IPS-18a (cell line): ENCODE measurements at regions not wholly inside any gene's neighbourhood (a gene's known extent, or its start where the extent isn't known, plus 50 kb on each side); places are given as distances from the start of the nearest gene placed in this dataset.

ENCODE experiments used
- H3K27ac ChIP-seq: one replicate; pipeline ENCODE4 v1.5.1; 2013; ENCODE audit warnings: low read length
- H3K27me3 ChIP-seq: one replicate; pipeline ENCODE4 v1.6.1; 2013; ENCODE audit warnings: mild to moderate bottlenecking, low read length; ENCODE audit not compliant: control insufficient read depth, insufficient read depth
- H3K36me3 ChIP-seq: one replicate; pipeline ENCODE4 v1.6.1; 2013; ENCODE audit warnings: low read depth, low read length; ENCODE audit not compliant: control insufficient read depth
- H3K4me1 ChIP-seq: one replicate; pipeline ENCODE4 v1.6.1; 2013; ENCODE audit warnings: low read depth, low read length; ENCODE audit not compliant: control insufficient read depth
- H3K4me3 ChIP-seq: one replicate; pipeline ENCODE4 v1.5.1; 2013; ENCODE audit warnings: low read length
- H3K9ac ChIP-seq: one replicate; pipeline ENCODE4 v1.6.1; 2013; ENCODE audit warnings: mild to moderate bottlenecking, low read length, moderate library complexity
- H3K9me3 ChIP-seq: one replicate; pipeline ENCODE4 v1.6.1; 2013; ENCODE audit warnings: low read depth, low read length; ENCODE audit not compliant: control insufficient read depth

GRCh38 chr2:66729416-66730330 is 294.7 kb downstream of the MEIS1 start:
- no peaks in the 10 kb centered on the region for H3K36me3 ChIP-seq
- no peaks in the 10 kb centered on the region for H3K27me3 ChIP-seq
- no peak overlapping the region for H3K4me3 ChIP-seq
- H3K27ac ChIP-seq: no peak overlapping the region
- peaks cover 6% of the 10 kb centered on the region for H3K4me1 ChIP-seq
- no peak overlapping the region for H3K9ac ChIP-seq
- no peaks in the 10 kb centered on the region for H3K9me3 ChIP-seq

DNA sequence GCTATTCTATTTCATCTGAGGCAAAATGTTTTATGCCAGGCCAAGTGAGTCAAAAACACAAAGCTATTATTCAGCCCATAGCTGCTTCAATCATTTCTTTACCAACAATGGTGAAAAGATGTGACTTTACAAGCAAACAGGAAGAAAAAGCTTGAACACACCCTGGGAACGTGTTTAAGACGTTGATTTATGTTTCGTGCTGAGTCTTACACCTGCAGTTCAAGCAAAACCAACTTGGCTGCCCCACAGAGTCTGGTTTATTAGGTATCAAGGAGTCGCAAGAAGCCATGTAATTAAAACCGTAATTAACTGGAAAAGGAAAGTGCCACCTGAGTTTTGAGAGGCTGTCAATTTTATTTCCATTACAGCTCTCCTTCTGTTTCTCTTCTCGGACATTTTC is 295.5 kb downstream of the MEIS1 start:
- Histone ChIP-seq H3K36me3 (no peaks in the 10 kb centered on the region), H3K9ac (no peak overlapping the region), H3K4me1 (peaks cover 6% of the 10 kb centered on the region), H3K4me3 (no peak overlapping the region), H3K27me3 (no peaks in the 10 kb centered on the region), H3K9me3 (no peaks in the 10 kb centered on the region), H3K27ac (no peak overlapping the region)

DNA sequence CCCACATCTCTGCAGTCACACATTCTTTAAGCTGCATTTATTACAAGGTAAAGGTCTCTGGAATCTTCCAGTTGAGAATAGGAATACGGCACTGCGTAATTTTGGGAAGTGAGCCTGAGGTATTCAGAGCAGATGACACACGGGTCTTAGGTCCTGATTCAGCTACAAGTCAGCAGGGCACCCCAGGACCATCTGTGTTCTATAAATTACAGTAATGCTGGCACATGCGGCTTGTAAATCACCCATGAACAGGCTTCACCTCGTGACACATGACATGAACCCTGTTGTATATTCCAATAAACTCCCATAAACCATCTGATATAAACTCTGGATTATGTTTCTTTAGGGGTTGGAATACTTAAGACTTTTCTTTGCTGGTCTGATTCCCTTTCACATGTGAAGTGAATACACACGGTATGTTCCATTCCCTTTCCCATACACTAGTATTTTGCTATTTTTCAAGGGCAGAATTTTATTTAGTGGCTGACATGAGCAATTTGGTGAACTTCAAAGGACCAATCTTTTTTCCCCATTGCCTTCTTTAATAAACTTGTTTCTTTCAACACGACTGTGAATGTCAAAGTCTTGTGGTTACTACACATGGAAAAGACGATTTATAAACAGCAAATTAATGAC is 298.6 kb downstream of the MEIS1 start:
- Histone ChIP-seq H3K27ac (no peak overlapping the region), H3K27me3 (no peaks in the 10 kb centered on the region), H3K4me1 (peaks cover 4% of the 10 kb centered on the region), H3K36me3 (no peaks in the 10 kb centered on the region), H3K9me3 (no peaks in the 10 kb centered on the region), H3K9ac (no peak overlapping the region), H3K4me3 (no peak overlapping the region)

- Histone ChIP-seq H3K27me3 (no peaks in the 10 kb centered on the region), H3K9ac (no peak overlapping the region), H3K4me1 (no peaks in the 10 kb centered on the region), H3K27ac (no peak overlapping the region), H3K36me3 (no peaks in the 10 kb centered on the region), H3K4me3 (no peak overlapping the region), H3K9me3 (no peaks in the 10 kb centered on the region)
Observed at GRCh38 chr2:66748939-66749338, 314.0 kb downstream of the MEIS1 start.

GRCh38 chr2:66749566-66749965 is 314.6 kb downstream of the MEIS1 start:
- no peak overlapping the region for H3K27ac ChIP-seq
- no peaks in the 10 kb centered on the region for H3K36me3 ChIP-seq
- H3K27me3 ChIP-seq: no peaks in the 10 kb centered on the region
- no peak overlapping the region for H3K9ac ChIP-seq
- no peaks in the 10 kb centered on the region for H3K4me1 ChIP-seq
- no peaks in the 10 kb centered on the region for H3K9me3 ChIP-seq
- no peak overlapping the region for H3K4me3 ChIP-seq

GRCh38 chr2:66753257-66753656 is 318.3 kb downstream of the MEIS1 start:
- Histone ChIP-seq H3K9ac (no peak overlapping the region), H3K9me3 (no peaks in the 10 kb centered on the region), H3K4me3 (no peak overlapping the region), H3K4me1 (no peaks in the 10 kb centered on the region), H3K27me3 (no peaks in the 10 kb centered on the region), H3K36me3 (no peaks in the 10 kb centered on the region), H3K27ac (no peak overlapping the region)

GRCh38 chr2:66753660-66754059 is 318.7 kb downstream of the MEIS1 start:
- H3K4me1 ChIP-seq: no peaks in the 10 kb centered on the region
- H3K27me3 ChIP-seq: no peaks in the 10 kb centered on the region
- no peaks in the 10 kb centered on the region for H3K9me3 ChIP-seq
- H3K9ac ChIP-seq: no peak overlapping the region
- H3K36me3 ChIP-seq: no peaks in the 10 kb centered on the region
- H3K27ac ChIP-seq: no peak overlapping the region
- no peak overlapping the region for H3K4me3 ChIP-seq

- Histone ChIP-seq H3K27me3 (no peaks in the 10 kb centered on the region), H3K4me1 (no peaks in the 10 kb centered on the region), H3K4me3 (no peak overlapping the region), H3K36me3 (no peaks in the 10 kb centered on the region), H3K27ac (no peak overlapping the region), H3K9me3 (no peaks in the 10 kb centered on the region), H3K9ac (no peak overlapping the region)
Observed at GRCh38 chr2:66755974-66756373, 321.0 kb downstream of the MEIS1 start.

DNA sequence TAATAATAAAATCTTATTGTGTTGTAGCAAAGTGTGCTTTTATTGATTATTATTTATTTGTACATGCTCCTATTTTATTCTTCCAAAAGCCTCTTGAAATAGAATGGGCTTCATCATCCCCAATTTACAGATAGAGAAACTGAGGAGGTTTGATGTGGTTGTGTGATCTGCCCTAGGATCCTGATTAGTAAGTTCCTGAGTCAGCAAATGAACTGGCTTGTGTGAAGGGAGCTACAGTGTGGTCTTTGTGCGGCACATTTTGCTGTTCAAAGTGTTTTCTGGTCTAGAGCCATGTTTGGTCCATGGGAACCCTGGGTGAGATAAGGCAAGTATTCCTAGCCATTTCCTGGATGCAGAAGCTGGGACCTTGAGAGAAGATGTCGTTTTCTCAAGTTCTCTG is 326.9 kb downstream of the MEIS1 start:
- H3K9ac ChIP-seq: no peak overlapping the region
- no peaks in the 10 kb centered on the region for H3K4me1 ChIP-seq
- no peak overlapping the region for H3K4me3 ChIP-seq
- no peaks in the 10 kb centered on the region for H3K27me3 ChIP-seq
- H3K27ac ChIP-seq: no peak overlapping the region
- H3K36me3 ChIP-seq: no peaks in the 10 kb centered on the region
- H3K9me3 ChIP-seq: no peaks in the 10 kb centered on the region

DNA sequence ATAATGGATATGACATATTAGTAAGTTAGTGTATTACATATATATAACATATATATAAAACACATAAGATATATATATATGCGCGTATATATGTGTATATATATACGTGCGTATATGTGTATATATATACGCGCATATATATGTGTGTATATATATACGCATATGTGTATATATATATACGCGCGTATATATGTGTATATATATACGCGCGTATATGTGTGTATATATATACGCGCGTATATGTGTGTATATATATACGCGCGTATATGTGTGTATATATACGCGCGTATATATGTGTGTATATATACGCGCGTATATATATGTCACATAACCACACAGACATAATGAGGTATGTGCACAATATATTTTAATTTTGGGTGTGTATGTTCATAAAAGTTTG is 327.8 kb downstream of the MEIS1 start:
- Histone ChIP-seq H3K27me3 (no peaks in the 10 kb centered on the region), H3K9me3 (no peaks in the 10 kb centered on the region)

GRCh38 chr2:66766582-66766981 is 331.7 kb downstream of the MEIS1 start:
- H3K4me1 ChIP-seq: no peaks in the 10 kb centered on the region
- H3K4me3 ChIP-seq: no peak overlapping the region
- H3K9me3 ChIP-seq: no peaks in the 10 kb centered on the region
- H3K9ac ChIP-seq: no peak overlapping the region
- no peaks in the 10 kb centered on the region for H3K36me3 ChIP-seq
- no peaks in the 10 kb centered on the region for H3K27me3 ChIP-seq
- no peak overlapping the region for H3K27ac ChIP-seq

More for the DNA sequence above, 327.8 kb downstream of the MEIS1 start:
- H3K9ac ChIP-seq: no peak overlapping the region
- H3K4me1 ChIP-seq: no peaks in the 10 kb centered on the region
- no peak overlapping the region for H3K4me3 ChIP-seq
- H3K36me3 ChIP-seq: no peaks in the 10 kb centered on the region
- H3K27ac ChIP-seq: no peak overlapping the region
